LoVo (cell line): ENCODE measurements at regions not wholly inside any gene's neighbourhood (a gene's known extent, or its start where the extent isn't known, plus 50 kb on each side); places are given as distances from the start of the nearest gene placed in this dataset.
"Not testable (repeated sequence)": the region's sequence is repeated elsewhere in the genome, so short reads cannot be mapped to it uniquely, and the experiment has no call there.

ENCODE experiments used
- DNase-seq: peaks from one replicate; pipeline ENCODE4 v3.0.0-alpha.2; 2016; ENCODE audit warnings: low spot score

GRCh38 chrX:129161108-129161507 is 362.2 kb downstream of the SMARCA1 start:
- no peak for DNase-seq

DNA sequence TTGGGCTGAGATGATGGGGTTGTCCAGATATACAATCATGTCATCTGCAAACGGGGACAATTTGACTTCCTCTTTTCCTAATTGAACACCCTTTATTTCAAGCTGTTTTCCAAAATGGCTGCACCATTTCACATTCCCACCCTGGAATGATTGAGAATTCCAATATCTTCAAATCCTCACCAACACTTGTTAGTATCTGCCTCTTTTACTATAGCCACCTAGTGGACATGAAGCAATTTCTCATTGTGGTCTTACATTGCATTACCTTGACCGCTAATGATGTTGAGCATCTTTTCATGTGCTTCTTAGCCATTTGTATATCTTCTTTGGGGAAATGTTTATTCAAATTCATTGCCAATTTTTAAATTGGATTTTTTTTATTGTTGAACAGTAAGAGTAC is 364.8 kb downstream of the SMARCA1 start:
- no peak for DNase-seq

DNA sequence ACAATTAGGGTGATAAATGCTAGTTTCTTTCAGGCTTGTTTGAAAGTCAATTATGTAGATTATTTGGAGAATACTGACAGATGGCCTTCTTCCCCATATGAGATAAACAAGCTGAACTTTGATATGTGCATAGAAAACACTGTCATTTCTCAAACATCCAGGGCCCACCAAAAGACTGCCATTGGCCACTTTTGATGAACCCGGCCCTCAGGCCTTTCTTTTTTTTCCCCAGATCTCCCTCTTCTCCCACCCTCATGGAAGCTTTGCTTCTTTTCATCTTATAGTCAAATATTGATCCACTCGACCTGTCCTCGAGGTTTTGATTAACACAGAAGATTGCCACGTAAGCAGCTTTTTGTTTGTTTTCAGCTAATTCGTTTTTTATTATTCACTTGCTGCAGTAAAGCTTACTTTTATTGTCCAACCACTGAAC is 377.4 kb downstream of the SMARCA1 start:
- DNase-seq: no peak

GRCh38 chrX:129145385-129145784 is 377.9 kb downstream of the SMARCA1 start:
- no peak for DNase-seq

DNA sequence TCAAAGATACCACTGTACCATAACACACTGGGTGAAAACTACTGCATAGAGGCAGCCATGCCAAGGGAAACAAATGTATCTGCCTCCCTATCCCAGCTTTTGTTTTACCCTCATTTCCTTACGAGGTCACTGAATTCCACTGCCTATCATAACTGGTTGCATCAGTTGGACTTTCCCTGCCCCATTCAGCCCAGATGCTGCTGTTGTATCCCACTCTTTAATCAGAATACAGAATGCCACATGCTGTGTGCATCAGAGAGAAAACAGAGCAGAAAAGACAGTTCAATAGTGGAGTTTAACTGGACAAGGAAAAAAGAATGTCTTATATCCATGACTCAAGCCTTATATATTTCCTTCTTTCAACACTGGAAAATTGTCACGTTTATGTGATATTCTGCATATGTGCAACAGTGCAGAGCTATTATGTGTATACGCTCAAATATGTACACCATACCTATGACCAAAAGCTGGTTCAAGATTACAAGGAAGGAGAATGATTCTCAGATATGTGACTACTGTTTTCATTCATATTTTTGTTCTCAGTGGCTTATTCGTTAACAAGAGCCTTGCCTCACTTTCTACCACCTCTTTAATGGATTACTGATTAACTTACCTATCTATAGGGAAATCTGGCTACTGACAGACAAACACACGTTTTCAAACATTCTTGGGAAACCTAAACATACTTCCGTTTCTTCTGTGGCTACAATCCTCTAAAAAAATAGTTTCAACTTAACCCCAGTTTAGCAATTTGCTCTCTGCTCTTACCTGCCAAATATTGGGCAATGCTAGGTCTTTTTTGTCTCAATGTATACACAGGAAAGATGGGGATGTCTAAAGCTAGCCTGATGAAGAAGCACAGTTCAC is 378.9 kb downstream of the SMARCA1 start:
- DNase-seq: no peak

DNA sequence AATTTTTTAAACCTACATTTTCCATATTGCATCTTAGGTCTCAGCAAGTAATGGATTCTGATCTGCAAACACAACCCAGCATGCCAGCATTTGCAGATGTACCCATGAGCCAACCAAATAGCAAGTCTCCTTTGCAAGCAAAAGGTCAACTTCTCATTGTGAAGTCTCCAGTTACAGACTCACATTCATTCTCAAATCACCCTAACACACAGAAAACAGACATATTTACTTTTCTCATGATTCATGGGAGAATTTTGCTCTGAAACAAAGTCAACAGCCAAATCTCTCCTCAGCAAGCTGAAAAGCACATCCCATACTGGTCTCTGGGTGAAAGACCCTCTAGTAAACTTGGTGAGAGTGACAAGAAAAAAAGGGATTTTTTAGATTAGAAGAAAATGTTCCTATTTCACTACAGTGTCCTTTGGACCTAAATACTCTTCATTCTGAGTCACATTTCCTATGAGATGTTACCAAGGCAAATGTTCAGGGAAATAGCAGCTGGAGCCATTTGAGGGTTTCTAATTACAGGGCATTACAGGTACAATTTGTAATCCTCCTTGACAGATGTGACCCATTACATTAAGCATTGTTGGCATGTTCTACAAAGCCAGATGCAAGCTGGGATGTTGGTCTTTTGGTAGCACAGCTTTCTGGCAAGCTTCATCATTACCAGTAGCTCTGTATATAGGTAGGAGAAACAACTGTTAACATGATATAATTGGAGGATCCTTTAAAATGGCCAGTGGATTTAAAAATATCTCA is 383.3 kb downstream of the SMARCA1 start:
- DNase-seq: no peak

DNA sequence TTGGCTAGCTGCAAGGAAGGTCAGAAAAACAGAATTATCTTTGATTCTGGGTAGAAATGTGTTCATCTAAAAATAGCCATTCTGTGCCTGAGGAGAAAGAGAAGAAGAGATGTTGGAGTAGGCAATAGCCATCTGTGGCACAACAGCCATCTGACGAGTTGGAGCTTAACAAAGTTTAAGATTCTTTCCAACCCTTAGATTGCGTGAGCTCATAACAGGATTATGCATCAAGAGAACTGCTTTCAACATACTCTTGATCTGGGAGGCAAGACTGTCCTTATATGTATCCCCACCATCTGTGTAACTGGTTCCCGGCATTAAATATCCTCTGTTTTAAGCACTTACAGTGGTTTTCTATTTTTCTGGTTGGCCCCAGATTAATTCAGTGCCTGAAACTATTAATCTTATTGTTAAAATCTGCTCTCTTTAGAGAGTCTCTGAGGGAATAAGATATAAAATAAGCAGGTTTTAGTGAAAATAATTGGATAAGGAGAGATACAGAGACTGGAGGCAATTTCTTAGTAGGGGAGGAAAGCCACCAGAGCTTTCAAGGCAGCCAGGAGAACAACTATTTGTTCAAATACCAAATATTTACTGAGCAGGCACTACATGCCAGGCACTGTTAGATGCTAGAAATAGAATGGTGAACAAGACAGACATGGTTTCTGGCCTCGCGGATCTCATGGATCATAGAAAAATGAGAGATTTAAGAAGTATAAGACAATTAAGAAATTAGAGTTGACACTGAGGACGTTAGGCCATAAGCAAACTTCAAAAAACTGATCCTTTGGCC is 398.0 kb downstream of the SMARCA1 start:
- no peak for DNase-seq

DNA sequence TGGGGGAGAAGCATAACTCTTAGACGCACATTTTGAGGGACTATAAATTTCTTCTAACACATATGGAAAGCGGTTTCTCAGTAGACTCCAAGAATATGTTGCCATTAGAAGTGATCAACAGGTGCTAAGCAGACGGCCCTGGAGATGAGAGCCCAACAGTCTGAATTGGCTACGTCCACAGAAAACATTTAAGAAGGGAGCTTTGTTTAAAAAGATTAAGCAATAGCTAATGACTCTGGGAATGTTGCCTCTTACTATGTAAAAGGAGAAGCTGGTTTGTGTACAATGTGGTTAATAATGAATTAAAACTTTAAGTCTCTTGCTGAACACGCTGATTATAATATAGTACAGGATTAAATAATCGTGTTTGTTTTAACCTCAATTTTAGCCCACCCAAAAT is 399.5 kb downstream of the SMARCA1 start:
- no peak for DNase-seq

- no peak for DNase-seq
Observed at GRCh38 chrX:129116676-129117470, 406.4 kb downstream of the SMARCA1 start.

DNA sequence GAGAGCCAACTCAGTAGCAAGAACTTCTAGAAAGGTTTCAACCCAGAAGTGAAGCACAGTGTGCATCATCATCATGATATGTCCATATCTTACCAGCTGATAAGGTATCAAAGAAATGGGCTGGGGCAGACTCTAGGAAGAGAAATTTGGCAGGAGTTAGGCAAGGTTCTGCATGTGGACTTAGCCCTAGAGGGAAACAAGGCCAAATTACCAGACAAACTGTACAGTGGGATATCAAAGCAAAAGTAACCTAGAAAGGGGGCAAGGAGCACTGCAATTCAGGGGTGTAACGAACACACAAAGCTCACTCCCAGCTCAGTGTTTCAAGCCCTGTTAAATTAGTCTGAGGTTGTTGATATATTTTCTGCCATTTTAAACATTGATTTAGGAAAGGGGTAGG is 407.4 kb downstream of the SMARCA1 start:
- DNase-seq: no peak

DNA sequence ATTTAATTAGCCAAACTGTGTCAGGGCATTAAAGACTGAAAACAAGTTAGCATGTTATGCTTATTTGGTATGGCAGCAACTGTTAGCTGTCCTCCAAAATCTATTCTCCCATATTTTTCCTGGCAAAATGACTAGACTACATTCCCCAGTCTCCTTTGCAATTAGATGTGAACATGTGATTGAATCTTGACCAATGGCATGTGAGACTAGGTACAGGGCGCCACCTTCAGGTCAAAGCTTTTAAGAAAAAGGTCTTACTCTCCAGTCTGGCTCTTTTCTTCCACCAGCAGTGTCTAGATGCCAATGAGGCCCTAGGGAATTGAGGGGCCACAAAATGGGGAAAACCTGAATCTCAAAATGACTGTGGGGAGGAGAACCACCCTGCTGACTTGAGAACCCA is 408.2 kb downstream of the SMARCA1 start:
- DNase-seq: no peak

- no peak for DNase-seq
Observed at GRCh38 chrX:129111081-129111798, 412.1 kb downstream of the SMARCA1 start.

GRCh38 chrX:129108936-129109335 is 414.4 kb downstream of the SMARCA1 start:
- DNase-seq: no peak

DNA sequence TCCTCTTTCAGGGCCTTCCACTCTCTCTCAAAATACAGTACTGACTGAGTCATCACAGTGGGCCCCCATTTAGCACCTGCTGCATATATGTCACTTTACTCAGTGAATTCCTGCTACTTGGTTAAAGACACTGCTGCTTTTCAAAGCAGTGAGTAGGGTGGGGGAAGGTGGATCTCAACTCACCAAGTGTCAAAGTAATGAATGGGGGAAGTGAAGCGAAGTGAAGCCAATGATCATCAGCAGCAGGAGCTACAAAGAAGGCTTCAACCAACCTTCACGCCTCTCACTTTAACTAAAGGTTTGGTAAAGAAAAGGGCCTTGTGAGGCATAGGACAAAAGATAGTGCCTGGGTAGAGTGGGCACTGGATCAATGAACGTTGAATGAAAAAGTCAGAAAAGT is 424.1 kb downstream of the SMARCA1 start:
- DNase-seq: no peak

GRCh38 chrX:129097668-129098067 is 425.6 kb downstream of the SMARCA1 start:
- DNase-seq: no peak

DNA sequence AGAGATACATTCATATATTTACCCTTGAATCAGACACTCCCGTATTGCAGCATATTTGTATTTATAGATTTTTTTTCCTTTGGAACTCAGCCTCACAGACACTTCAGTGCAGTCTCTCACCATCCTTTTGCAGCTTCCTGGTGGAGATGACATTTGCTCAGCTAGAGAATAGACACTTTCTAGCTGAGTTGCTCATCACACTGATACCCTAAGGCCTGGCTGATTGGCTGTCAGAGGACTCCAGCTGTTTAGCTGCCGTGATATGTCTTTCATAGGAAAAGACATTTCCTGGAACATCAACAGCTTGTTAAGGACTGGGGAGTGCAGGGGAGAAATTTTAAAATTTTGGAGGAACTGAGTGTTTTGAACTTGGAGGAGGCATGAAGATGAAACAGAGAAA is 429.6 kb downstream of the SMARCA1 start:
- no peak for DNase-seq

DNA sequence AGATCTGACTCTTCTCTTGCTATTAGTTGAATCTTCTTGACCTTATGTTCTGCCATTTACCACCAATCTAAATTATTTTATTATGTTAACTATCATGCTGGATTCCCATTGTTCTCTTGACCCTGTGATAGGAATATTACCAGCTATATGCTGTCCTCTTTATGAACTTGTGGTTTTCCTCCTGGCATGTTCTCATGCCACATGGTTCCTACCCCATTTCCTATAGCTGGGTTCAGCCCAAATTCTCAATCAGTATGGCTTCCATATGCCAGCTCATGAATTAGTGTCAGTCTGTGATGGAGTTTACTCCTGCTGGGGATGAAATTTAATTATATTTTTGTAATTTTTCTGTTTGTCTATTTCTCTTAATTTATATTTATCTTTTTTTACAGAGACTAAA is 430.5 kb downstream of the SMARCA1 start:
- no peak for DNase-seq

GRCh38 chrX:129092242-129092641 is 431.0 kb downstream of the SMARCA1 start:
- DNase-seq: no peak

GRCh38 chrX:129091097-129091496 is 432.2 kb downstream of the SMARCA1 start:
- no peak for DNase-seq

- DNase-seq: no peak
Observed at GRCh38 chrX:129086802-129087201, 436.5 kb downstream of the SMARCA1 start.

DNA sequence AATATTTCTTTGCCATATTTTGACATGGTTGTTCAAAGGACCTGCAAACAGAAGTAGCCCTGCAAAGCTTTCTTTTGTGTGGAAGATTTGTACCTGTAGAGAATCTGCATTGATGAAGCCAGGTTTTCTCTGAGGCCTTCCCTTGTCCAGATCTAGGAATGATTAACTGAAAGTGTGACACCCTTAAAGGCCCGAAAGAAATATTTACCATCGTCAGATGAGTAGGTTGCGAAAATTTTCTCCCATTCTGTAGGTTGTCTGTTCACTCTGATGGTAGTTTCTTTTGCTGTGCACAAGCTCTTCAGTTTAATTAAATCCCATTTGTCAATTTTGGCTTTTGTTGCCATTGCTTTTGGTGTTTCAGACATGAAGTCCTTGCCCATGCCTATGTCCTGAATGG is 439.0 kb downstream of the SMARCA1 start:
- not testable (repeated sequence) for DNase-seq
